Mesodermal cell (in vitro differentiated cells): ENCODE measurements at regions not wholly inside any gene's neighbourhood (a gene's known extent, or its start where the extent isn't known, plus 50 kb on each side); places are given as distances from the start of the nearest gene placed in this dataset.

ENCODE experiments used
- H3K27ac ChIP-seq: 2 replicates; pipeline ENCODE4 v1.7.0; 2013; ENCODE audit warnings: mild to moderate bottlenecking, low read depth, low read length, moderate library complexity; ENCODE audit not compliant: severe bottlenecking
- H3K36me3 ChIP-seq: 2 replicates; pipeline ENCODE4 v1.7.1; 2013; ENCODE audit warnings: mild to moderate bottlenecking, low read length, moderate library complexity; ENCODE audit not compliant: control insufficient read depth, insufficient read depth
- H3K4me1 ChIP-seq: one replicate; pipeline ENCODE4 v1.7.1; 2013; ENCODE audit warnings: mild to moderate bottlenecking, low read length; ENCODE audit not compliant: insufficient read depth, control insufficient read depth, poor library complexity, severe bottlenecking
- H3K4me3 ChIP-seq: 2 replicates; pipeline ENCODE4 v1.7.0; 2013; ENCODE audit warnings: low read length, control low read depth, mild to moderate bottlenecking; ENCODE audit not compliant: insufficient read depth, poor library complexity, severe bottlenecking; ENCODE audit errors: extremely low read depth
- H3K9me3 ChIP-seq: 2 replicates; pipeline ENCODE4 v1.7.1; 2013; ENCODE audit warnings: mild to moderate bottlenecking, low read length, moderate library complexity; ENCODE audit not compliant: control insufficient read depth
- WGBS, 2 experiments: methylation state at CpG; one replicate each; pipeline ENCODE4 v1.1.5; 2013; ENCODE audit warnings: missing lambda C conversion rate in 2 of 2; ENCODE audit not compliant: insufficient coverage in 2 of 2; 5-methylcytosine and 5-hydroxymethylcytosine counted together

- Histone ChIP-seq H3K4me1 (no peaks in the 10 kb centered on the region), H3K36me3 (no peaks in the 10 kb centered on the region), H3K4me3 (no peak overlapping the region), H3K27ac (no peak overlapping the region), H3K9me3 (no peaks in the 10 kb centered on the region)
- 93 to 97% methylated on average over 2 of the region's 3 CpGs for WGBS, 2 experiments
Observed at GRCh38 chr7:19869979-19870378, 96.6 kb upstream of the TMEM196 start.

- Histone ChIP-seq H3K4me3 (no peak overlapping the region), H3K4me1 (no peaks in the 10 kb centered on the region), H3K27ac (no peak overlapping the region), H3K36me3 (no peaks in the 10 kb centered on the region), H3K9me3 (no peaks in the 10 kb centered on the region)
- WGBS, 2 experiments, result 86 to 87% methylated on average over 2 to 4 of the region's 5 CpGs
Observed at GRCh38 chr7:19853261-19853832, 79.9 kb upstream of the TMEM196 start.

GRCh38 chr7:19852192-19852591 is 78.8 kb upstream of the TMEM196 start:
- no CpG with 5 or more reads among the region's 1 CpG for WGBS, 2 experiments
- no peak overlapping the region for H3K4me3 ChIP-seq
- H3K27ac ChIP-seq, result no peak overlapping the region
- no peaks in the 10 kb centered on the region for H3K36me3 ChIP-seq
- no peaks in the 10 kb centered on the region for H3K9me3 ChIP-seq
- no peaks in the 10 kb centered on the region for H3K4me1 ChIP-seq

- H3K4me3 ChIP-seq, result no peak overlapping the region
- no peaks in the 10 kb centered on the region for H3K9me3 ChIP-seq
- no CpG with 5 or more reads among the region's 3 CpGs for WGBS, 2 experiments
- no peak overlapping the region for H3K27ac ChIP-seq
- H3K4me1 ChIP-seq, result no peaks in the 10 kb centered on the region
- no peaks in the 10 kb centered on the region for H3K36me3 ChIP-seq
Observed at GRCh38 chr7:19851504-19851903, 78.1 kb upstream of the TMEM196 start.

- no peaks in the 10 kb centered on the region for H3K9me3 ChIP-seq
- WGBS, 2 experiments, result 93% methylated on average over 2 of the region's 2 CpGs; no CpG with 5 or more reads in 1 of the 2 experiments
Observed at GRCh38 chr7:19834566-19834965, 61.1 kb upstream of the TMEM196 start.

DNA sequence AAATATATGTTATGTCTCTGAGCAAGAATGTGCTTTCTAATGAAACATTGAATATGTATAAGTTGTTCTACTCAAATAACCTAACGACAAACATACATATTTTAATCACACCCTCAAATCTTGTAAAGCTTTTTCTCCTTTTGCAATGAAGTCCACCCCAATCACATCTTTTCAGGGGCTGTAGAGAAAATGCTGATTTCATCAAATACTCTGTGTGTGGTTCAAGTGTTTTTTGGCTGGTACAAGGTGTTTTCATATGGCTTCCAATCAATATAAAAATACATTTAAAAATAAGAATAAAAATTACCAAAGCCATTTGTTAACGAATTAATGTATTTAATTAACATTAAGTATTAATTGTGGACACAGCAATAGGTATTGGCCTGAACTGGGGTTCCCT is 57.2 kb upstream of the TMEM196 start:
- no peak overlapping the region for H3K4me3 ChIP-seq
- WGBS, 2 experiments, result no CpG with 5 or more reads among the region's 2 CpGs
- H3K9me3 ChIP-seq, result no peaks in the 10 kb centered on the region
- H3K36me3 ChIP-seq, result no peaks in the 10 kb centered on the region
- H3K4me1 ChIP-seq, result no peaks in the 10 kb centered on the region
- no peak overlapping the region for H3K27ac ChIP-seq

More at GRCh38 chr7:19834566-19834965, 61.1 kb upstream of the TMEM196 start:
- Histone ChIP-seq H3K4me1 (no peaks in the 10 kb centered on the region), H3K4me3 (no peak overlapping the region), H3K27ac (no peak overlapping the region), H3K36me3 (no peaks in the 10 kb centered on the region)
